NCI-H1105 treated with DMSO at 0.1 percent for 48 hours (cell line): ENCODE measurements at regions not wholly inside any gene's neighbourhood (a gene's known extent, or its start where the extent isn't known, plus 50 kb on each side); places are given as distances from the start of the nearest gene placed in this dataset.
"Not testable (repeated sequence)": the region's sequence is repeated elsewhere in the genome, so short reads cannot be mapped to it uniquely, and the experiment has no call there.

ENCODE experiments used
- DNase-seq: peaks from one replicate; lab custom pipeline; 2025; lab: John Stamatoyannopoulos, UW

GRCh38 chr5:68803881-68804319, 289.9 kb upstream of the SLC30A5 start:
- no peak for DNase-seq

- DNase-seq: no peak
Measured at GRCh38 chr5:68804343-68804742, 289.5 kb upstream of the SLC30A5 start.

GRCh38 chr5:68805444-68805843, 288.4 kb upstream of the SLC30A5 start:
- no peak for DNase-seq

DNA sequence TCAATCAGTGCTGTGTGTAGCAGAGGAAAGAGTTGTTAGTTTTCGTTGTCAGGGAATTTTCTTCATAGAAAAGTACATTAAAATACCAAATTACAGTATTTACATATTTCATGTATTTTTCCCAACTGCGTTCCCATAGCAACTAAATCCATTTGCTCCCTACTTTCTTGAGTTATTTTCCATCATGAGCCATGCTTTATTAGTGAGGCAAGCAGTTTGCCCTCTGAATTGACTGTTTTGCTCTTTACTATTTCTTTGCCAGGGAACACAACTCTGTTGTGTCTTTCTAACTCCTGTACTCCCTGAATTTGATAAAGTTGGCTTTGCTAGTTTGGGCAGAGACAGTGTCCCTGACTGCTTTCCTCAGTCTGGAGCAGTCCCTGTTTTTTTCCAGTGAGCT, 276.2 kb upstream of the SLC30A5 start:
- DNase-seq: no peak

GRCh38 chr5:68818057-68818695, 275.6 kb upstream of the SLC30A5 start:
- no peak for DNase-seq

DNA sequence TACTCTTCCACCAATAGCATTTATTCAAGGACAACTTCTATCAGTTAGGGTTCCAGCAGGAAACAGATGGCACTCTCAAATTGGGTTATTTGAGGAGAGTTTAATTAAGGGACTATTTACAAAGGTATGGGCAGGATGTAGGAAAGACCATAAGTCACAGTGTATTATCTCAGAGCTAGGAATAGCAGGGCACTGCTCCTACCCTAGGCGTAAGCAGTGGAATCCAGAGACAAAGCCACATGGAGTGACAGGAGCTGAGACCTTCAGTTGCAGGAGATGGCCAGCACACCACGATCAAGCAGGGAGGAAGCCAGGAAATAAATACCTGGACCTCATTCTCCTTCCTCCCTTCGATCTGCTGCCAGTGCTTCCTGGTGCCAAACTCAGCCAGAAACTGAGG, 274.9 kb upstream of the SLC30A5 start:
- DNase-seq: no peak

DNA sequence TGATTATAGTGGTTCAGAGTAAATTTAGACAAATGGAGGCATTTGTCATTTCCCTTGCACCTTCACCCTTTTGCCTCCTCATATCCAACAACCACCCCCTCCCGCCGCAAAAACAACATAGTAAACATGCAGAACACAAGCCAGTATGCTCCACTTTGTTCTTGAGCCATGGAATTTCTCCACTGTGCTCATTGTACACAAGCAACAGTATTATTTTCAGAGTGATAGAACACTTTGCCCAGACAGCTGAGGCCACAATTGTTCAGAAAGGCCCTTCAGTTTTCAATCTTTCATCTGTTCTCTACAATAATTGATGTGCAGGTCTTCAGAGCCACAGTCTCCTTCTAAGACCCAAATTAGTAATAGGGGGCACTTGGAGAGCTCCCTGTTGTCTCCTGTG, 272.8 kb upstream of the SLC30A5 start:
- DNase-seq: no peak

DNA sequence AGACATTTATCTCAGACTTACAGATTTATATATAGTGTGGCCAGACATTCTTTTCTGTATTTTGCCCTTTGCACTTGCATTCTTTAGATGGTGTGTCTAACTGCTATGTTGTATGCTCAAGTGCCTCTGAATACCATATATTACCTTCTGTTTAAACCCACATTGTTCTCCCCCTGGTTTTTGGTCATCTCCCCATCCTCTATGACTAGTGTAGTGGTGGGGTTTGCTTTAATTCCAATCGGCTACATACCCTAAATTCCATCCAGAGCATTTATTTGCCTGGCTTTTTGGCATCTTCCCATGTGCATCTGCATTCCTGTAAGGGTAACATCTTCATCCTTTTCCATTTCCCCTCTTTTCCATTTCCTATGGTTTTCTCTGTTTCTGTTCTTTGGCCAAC, 271.0 kb upstream of the SLC30A5 start:
- no peak for DNase-seq

DNA sequence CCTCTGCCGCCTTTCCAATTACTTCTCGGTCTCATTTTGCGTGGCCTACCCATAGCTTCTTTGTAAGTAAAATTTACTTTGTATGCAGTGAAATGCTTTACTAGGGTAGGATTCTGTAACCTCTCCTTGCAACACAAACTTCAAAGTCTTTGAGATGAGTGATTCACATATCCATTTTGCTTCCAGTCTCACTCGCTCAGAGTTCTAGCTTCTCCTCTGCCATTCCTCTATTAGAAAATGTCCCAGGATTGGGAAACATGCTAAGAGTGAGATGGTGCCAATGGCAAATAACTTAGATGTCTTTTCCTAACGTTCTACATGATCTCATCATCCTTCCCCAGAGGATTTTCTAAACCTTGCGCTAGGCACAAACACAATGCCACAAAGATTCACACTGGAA, 270.5 kb upstream of the SLC30A5 start:
- DNase-seq: no peak

GRCh38 chr5:68830377-68830898, 263.4 kb upstream of the SLC30A5 start:
- DNase-seq: no peak

GRCh38 chr5:68834491-68834981, 259.3 kb upstream of the SLC30A5 start:
- no peak for DNase-seq

- no peak for DNase-seq
Measured at GRCh38 chr5:68838157-68838718, 255.6 kb upstream of the SLC30A5 start.

- DNase-seq: no peak
Measured at GRCh38 chr5:68839019-68839552, 254.7 kb upstream of the SLC30A5 start.

- DNase-seq: no peak
Measured at GRCh38 chr5:68843624-68844364, 250.0 kb upstream of the SLC30A5 start.

DNA sequence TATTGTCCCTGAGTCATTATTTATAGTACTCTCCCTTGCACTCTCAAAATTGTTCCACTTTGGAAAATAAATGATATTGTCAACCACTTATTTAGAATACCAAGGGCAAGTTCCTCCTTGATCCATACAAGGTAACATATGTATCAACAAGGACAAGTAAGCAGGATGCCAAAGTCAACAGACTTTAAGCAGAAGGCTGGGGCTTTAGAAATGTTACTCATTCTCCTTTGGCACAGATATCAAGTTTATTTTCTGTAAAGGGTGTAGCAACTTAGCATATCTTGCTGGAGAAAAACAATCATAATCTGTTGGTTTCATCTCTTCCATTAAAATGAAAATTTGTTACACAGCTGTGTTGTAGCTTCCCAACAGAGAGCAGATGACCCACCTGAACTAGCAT, 248.7 kb upstream of the SLC30A5 start:
- no peak for DNase-seq

- no peak for DNase-seq
Measured at GRCh38 chr5:68846828-68847227, 247.0 kb upstream of the SLC30A5 start.

- no peak for DNase-seq
Measured at GRCh38 chr5:68848091-68848490, 245.7 kb upstream of the SLC30A5 start.

- no peak for DNase-seq
Measured at GRCh38 chr5:68849103-68849502, 244.7 kb upstream of the SLC30A5 start.

GRCh38 chr5:68849906-68850305, 243.9 kb upstream of the SLC30A5 start:
- no peak for DNase-seq

GRCh38 chr5:68861099-68861498, 232.7 kb upstream of the SLC30A5 start:
- no peak for DNase-seq

- no peak for DNase-seq
Measured at GRCh38 chr5:68862560-68862959, 231.3 kb upstream of the SLC30A5 start.

DNA sequence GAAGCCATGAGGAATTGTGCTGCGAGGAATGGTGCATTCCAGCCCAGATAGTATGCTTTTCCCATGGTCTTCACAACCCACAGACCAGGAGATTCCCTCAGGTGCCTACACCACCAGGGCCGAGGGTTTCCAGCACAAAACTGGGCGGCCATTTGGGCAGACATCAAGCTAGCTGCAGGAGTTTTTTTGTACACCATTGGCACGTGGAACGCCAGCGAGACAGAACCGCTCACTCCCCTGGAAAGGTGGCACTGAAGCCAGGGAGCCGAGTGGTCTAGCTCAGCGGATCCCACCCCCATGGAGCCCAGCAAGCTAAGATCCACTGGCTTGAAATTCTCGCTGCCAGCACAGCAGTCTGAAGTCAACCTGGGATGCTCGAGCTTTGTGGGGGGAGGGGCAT, 228.6 kb upstream of the SLC30A5 start:
- DNase-seq: not testable (repeated sequence)
